Stimulated activated CD4-positive, alpha-beta T cell treated with anti-CD3 and anti-CD28 coated beads, Interleukin-2, amount 100 ng/mL, for 24 hours (primary cell): ENCODE measurements at regions not wholly inside any gene's neighbourhood (a gene's known extent, or its start where the extent isn't known, plus 50 kb on each side); places are given as distances from the start of the nearest gene placed in this dataset.

Experiments
- DNase-seq, 2 donors: peaks; one replicate each; pipeline ENCODE4 v3.0.0-alpha.2; 2020

- DNase-seq, result no peak
These were observed 572.2 kb downstream of the TBC1D22A start for GRCh38 chr22:47334601-47335000.

DNA sequence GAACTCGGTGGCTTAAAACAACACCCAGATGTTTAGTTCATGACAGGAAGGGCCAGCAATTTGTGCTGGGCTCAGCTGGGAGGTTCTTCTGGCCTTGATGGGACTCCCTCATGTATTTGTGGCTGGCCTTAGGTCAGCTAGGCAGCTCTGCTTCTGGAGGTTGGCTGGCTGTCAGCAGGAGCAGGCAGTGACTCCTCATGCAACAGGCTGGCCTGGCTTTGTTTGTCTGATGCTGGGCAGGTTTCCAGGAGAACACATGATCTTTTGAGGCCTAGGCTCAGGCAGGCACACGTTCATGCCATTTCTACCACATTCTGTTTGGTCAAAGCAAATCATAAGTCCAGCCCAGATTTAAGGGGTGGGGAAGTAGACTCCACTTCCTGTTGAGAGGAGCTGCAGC is 571.2 kb downstream of the TBC1D22A start:
- DNase-seq, result no peak

- no peak for DNase-seq
These were observed 570.0 kb downstream of the TBC1D22A start for GRCh38 chr22:47332246-47332980.

DNA sequence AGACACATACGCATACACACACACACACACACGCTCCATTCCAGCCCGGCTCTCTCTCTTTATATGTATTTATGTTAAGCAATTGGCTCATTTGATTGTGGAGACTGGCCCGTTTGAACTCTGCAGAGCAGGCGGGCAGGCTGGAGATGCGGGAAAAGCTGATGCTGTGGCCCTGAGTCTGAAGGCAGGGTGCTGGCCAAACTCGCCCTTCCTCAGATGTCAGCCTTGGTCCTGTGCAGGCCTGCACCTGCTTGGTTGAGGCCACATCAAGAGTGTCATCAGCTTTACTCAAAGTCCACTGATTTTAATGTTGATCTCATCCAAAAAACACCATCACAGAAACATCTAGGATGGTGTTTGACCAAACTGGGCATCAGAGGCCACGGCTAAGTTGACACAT is 569.3 kb downstream of the TBC1D22A start:
- no peak for DNase-seq

DNA sequence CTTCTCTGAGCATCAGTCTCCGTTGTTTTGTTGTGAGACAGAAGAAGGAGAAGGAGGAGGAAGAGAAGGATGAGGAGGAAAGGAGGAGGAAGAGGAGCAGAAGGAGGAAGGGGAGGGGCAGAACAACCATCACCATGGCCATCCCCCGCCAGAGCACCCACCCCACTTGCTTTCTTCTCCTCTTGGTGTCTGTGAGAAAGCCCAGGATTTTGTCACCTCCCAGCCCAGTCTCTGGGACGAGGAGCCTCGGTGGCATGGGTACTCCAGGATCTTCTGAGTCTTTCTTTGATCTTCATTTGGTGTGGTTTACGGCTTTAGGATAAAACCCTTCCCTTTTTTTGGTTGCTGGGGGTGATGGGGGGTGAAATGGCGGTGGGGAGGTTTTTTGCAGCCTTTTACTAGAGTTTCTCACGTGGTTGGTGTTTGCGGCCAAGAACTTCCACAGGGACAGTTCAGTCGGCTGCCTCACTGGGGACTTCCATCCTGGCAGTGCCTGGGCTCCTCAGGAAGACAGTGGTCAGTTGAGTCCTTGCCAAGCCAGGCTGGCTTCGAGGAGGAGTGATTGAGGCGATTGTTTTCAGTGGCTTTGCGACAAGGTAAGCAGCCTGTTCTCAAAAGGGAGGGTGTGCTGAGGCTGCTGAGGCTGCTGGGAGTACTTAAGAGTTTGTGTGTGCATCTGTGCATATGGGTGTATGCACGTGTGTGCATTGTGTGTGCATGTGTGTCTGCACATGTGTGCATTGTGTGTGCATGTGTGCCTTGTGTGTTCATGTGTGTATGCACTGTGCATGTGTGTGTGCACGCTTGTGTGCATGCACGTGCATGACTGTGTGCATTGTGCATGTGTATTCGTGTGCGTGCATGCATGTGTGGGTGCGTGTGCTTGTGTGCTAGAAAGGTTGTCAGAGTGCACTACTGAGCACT is 567.5 kb downstream of the TBC1D22A start:
- DNase-seq, result no peak

DNA sequence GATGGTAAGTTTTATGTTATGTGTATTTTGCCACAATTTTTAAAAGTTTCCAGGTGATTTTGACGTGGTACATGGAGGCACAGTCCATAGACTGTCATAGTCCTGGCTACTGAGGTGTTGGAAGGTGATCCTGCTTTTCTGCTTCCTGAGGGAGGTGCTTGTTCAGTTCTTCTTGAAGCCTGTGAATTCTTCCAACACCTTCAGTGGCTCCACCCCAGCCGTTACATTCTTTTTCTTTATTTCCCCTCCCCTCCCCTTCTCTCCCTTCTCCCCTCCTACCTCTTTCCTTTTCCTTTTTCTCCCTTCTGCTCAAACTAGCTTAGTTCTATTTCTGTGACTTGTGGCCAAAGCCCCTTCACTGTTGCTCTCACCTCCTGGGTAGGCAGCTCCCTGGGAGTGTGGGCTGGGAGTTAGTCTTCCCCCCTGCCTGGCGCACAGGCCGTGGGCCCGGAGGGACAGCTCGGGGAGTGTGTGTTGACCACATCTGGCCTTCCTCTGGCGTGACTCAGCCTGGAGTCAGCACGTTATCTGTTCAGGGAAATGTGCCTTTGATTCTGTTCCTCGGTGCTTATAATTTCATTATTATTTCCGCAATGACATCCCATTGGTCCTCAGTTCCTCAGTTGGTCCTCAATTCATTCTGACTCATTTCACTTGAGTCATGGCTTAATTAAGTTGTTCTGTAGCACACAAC is 566.2 kb downstream of the TBC1D22A start:
- DNase-seq, result no peak

GRCh38 chr22:47327241-47327640 is 564.8 kb downstream of the TBC1D22A start:
- no peak for DNase-seq

DNA sequence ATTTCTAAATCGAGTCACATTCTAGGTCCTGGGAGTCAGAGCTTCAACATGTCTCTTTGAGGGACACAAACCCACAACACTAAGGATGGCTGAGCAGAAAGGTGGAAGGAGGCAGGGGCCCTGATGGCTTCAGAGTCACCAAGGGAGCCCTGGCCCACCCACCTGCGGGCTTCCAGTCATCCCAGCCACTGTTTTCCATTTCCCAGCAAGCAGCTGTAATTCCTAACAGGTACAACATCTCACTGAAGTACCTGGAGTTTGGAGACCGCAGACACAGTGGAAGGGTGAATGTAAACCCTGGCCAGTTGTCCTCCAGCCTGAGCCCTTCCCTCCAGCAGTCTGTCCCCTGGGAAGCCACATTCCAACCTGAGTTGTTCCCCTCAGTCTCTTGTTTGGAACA is 562.8 kb downstream of the TBC1D22A start:
- DNase-seq, result no peak

DNA sequence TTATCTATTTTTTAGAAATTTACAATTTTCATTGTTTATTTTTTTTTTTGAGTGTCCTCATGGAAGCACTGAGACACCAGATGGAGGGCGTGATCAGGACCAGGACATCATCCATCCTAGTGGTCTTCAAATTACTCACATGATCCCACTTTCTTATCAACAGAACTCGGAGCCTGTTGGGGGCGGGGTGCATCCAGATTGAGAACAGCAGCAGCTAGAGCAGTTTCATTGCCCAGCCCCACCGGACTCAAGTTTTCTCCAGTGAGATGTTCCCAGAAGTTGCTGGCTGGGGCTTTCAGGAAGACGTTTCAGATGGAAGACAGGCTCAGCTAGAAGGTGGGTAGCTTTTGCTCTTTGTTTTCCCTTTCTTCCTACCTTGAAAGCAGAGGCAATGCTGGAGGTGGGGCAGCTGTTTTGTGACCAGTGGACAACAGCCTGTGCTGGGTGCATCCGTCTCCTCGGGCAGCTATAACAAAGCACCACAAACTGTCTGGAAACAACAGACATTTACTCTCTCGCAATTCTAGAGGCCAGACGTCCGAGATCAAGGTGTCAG is 562.1 kb downstream of the TBC1D22A start:
- no peak for DNase-seq

GRCh38 chr22:47323518-47323917 is 561.1 kb downstream of the TBC1D22A start:
- DNase-seq, result no peak

GRCh38 chr22:47322854-47323253 is 560.4 kb downstream of the TBC1D22A start:
- no peak for DNase-seq

DNA sequence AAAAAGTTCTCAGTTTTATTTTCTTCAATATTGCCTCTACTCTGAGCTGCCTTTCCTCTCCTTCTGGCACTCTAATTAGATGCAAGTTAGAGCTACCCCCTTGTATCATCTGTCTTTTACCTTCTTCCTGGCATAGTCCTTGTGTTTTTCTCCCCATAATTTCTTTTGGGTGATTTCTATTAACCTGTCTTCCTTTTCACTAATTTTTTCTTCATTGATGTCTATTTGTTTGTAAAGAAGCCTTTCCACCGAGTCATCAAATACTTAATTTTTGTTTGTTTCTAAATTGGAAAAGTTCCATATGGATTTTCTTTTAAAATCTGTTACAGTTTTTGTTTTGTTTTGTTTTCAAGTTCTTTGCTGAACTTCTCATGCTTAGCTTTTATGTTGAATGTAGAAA is 558.1 kb downstream of the TBC1D22A start:
- no peak for DNase-seq

- no peak for DNase-seq
These were observed 555.7 kb downstream of the TBC1D22A start for GRCh38 chr22:47318041-47318737.

DNA sequence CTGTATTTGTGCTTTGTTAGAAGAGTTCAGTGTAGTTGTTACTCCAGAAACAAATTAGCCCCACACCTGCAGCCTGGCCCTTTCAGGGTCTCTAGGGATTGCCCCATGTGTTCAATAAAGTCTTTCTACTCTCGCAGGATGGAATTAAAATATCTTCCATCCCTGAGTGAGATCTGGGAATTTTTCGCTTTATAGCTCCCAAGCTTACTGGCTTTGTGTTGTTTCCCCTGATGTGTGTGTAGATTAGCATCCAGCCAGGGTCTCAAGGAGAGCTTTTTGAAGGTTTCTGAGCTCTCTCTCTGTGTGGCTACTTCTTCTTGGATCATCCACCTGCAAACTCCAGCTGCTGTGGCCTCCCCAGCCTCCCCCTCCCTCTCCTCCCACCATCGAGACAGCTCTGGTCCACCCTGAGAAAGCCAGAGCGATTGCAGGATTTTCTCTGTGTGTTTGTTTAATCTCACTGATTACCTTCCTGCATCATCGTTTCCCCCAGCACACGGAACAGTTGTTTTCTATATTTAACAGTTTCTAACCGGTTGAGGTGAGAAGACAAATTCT is 553.5 kb downstream of the TBC1D22A start:
- no peak for DNase-seq

- no peak for DNase-seq
These were observed 548.2 kb downstream of the TBC1D22A start for GRCh38 chr22:47310601-47311000.

- DNase-seq, result no peak
These were observed 547.5 kb downstream of the TBC1D22A start for GRCh38 chr22:47309946-47310345.

- no peak for DNase-seq
These were observed 547.0 kb downstream of the TBC1D22A start for GRCh38 chr22:47309476-47309875.

GRCh38 chr22:47308886-47309285 is 546.4 kb downstream of the TBC1D22A start:
- no peak for DNase-seq

- DNase-seq, result no peak
These were observed 545.4 kb downstream of the TBC1D22A start for GRCh38 chr22:47307822-47308221.

DNA sequence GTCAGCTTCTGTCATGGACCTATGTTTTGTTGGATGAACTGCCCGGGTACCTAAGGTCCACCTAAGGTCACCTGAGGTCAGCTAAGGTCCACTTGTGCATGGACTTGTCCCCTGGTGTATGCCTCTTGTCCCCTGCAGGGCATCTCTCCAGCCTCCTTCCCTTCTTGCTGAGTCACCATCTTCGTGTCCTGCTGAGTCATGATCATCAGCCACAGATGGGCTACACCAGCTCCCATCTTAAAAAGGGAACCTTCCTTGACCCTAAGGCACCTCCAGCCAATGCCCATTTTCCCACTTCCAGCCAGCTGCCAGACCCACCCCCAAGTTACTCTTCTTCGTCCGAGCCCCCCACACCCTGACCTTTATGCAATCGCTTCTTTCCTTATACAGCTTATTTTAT is 544.9 kb downstream of the TBC1D22A start:
- DNase-seq, result no peak

DNA sequence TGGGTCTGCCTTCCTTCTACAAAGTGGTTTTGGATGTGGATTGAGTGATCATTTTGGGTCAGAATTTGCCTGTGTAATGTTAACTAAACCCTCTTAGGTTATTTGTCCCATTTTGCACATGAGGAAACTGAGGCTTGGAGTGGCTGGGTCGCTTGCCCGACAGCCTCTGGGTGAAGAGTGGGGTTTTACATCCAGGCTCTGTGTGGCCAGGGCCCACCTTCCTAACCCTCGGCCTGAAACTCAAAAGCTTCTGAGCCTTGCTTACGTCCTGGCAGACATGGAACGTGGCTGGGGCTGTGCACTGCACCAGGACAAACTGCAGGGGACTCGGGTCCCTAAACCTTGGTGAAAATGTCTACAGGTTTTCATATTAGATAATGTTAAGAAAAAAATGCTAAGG is 542.4 kb downstream of the TBC1D22A start:
- DNase-seq, result no peak

GRCh38 chr22:47304191-47304831 is 541.9 kb downstream of the TBC1D22A start:
- DNase-seq, result no peak
